H1 (cell line): ENCODE measurements at regions not wholly inside any gene's neighbourhood (a gene's known extent, or its start where the extent isn't known, plus 50 kb on each side); places are given as distances from the start of the nearest gene placed in this dataset.

ENCODE experiments used
- CTCF ChIA-PET: fragments of 300-600 bp; sonication (Branson Sonifier 250); formaldehyde crosslinking; loops from one replicate; lab custom pipeline; 2021; ENCODE audit not compliant: partially characterized antibody; lab: Charles Lee
- POLR2A ChIA-PET: fragments of 300-600 bp; sonication (Branson Sonifier 250); formaldehyde crosslinking; loops from one replicate; lab custom pipeline; 2021; ENCODE audit warnings: inconsistent platforms; ENCODE audit not compliant: partially characterized antibody; lab: Charles Lee
- DNase-seq, 2 experiments: peaks; one replicate each; pipeline versions ENCODE4 v3.0.0 to v3.0.0-alpha.2; 2010 to 2022; ENCODE audit warnings: low spot score in 2 of 2, low read depth in 1 of 2, mixed read lengths in 1 of 2
- FAIRE-seq: peaks from 2 replicates; lab custom pipeline; 2011; peaks lifted over from hg19 to GRCh38; lab: Jason Lieb, UNC
- H2AFZ ChIP-seq: 2 replicates; pipeline ENCODE4 v1.8.1; 2012; ENCODE audit warnings: low read length, inconsistent platforms
- H2AK5ac ChIP-seq: 2 replicates; pipeline ENCODE4 v1.6.1; 2013; ENCODE audit warnings: low read depth, low read length
- H2BK120ac ChIP-seq: replicated peaks from 2 replicates; pipeline ENCODE3; 2013; ENCODE audit warnings: low read depth, low read length, inconsistent platforms
- H2BK12ac ChIP-seq: 2 replicates; pipeline ENCODE4 v1.6.1; 2013; ENCODE audit warnings: low read depth, low read length
- H2BK15ac ChIP-seq: 2 replicates; pipeline ENCODE4 v1.6.1; 2013; ENCODE audit warnings: low read length
- H2BK20ac ChIP-seq: 2 replicates; pipeline ENCODE4 v1.6.1; 2013; ENCODE audit warnings: low read length
- H2BK5ac ChIP-seq: 2 replicates; pipeline ENCODE4 v1.6.1; 2013; ENCODE audit warnings: low read depth, low read length
- H3K14ac ChIP-seq: 2 replicates; pipeline ENCODE4 v1.6.1; 2013; ENCODE audit warnings: inconsistent platforms; ENCODE audit not compliant: insufficient read length
- H3K18ac ChIP-seq: 2 replicates; pipeline ENCODE4 v1.6.1; 2013; ENCODE audit warnings: low read length; ENCODE audit errors: extremely low read depth
- H3K23ac ChIP-seq: 2 replicates; pipeline ENCODE4 v1.6.1; 2013; ENCODE audit warnings: inconsistent platforms; ENCODE audit not compliant: insufficient read length
- H3K23me2 ChIP-seq: 2 replicates; pipeline ENCODE4 v1.6.1; 2013; ENCODE audit warnings: low read depth, low read length
- H3K27ac ChIP-seq: 2 replicates; pipeline ENCODE4 v1.6.1; 2011; ENCODE audit warnings: low read depth, low read length, inconsistent platforms
- H3K27me3 ChIP-seq, 4 experiments: replicated peaks in 1 of 4; 1 replicate in 1 of 4; 2 replicates in 3 of 4; pipeline versions ENCODE4 v1.6.1 to v1.8.1; 2011 to 2013; ENCODE audit warnings: low read length in 3 of 4, mild to moderate bottlenecking in 3 of 4, inconsistent platforms in 2 of 4, mixed read lengths in 2 of 4, moderate library complexity in 1 of 4; ENCODE audit not compliant: control insufficient read depth in 3 of 4, insufficient read depth in 3 of 4; ENCODE audit errors: extremely low read depth in 1 of 4
- H3K36me3 ChIP-seq, 4 experiments: 2 replicates each; pipeline versions ENCODE4 v1.6.1 to v1.8.1; 2011 to 2013; ENCODE audit warnings: mild to moderate bottlenecking in 4 of 4, low read length in 3 of 4, moderate library complexity in 2 of 4, control low read depth in 1 of 4, inconsistent platforms in 1 of 4; ENCODE audit not compliant: insufficient read depth in 4 of 4, control insufficient read depth in 2 of 4
- H3K4ac ChIP-seq: replicated peaks from 2 replicates; pipeline ENCODE3; 2013; ENCODE audit warnings: low read length, low read depth, mixed read lengths, inconsistent platforms; ENCODE audit not compliant: insufficient read length
- H3K4me1 ChIP-seq, 4 experiments: replicated peaks in 1 of 4; 1 replicate in 1 of 4; 2 replicates in 3 of 4; pipeline versions ENCODE4 v1.6.1 to v1.8.1; 2011 to 2013; ENCODE audit warnings: low read length in 3 of 4, inconsistent platforms in 2 of 4, mixed read lengths in 1 of 4; ENCODE audit not compliant: insufficient read depth in 4 of 4, control insufficient read depth in 3 of 4
- H3K4me2 ChIP-seq, 2 experiments: 2 replicates each; pipeline versions ENCODE4 v1.6.1 to v1.8.1; 2011 to 2013; ENCODE audit warnings: low read depth in 2 of 2, low read length in 2 of 2, control low read depth in 1 of 2, inconsistent platforms in 1 of 2, mild to moderate bottlenecking in 1 of 2; ENCODE audit not compliant: insufficient read depth in 1 of 2
- H3K4me3 ChIP-seq, 4 experiments: fragments of 200-600, 300-600 bp in 1 of 4; sonication (generic), shearing (Covaris generic), sonication (Bioruptor Twin) in 1 of 4; 2 replicates each; pipeline versions ENCODE4 v1.5.1 to v1.8.1; 2011 to 2016; ENCODE audit warnings: low read length in 4 of 4, low read depth in 3 of 4, control low read depth in 2 of 4, inconsistent platforms in 2 of 4, mild to moderate bottlenecking in 2 of 4, mixed read lengths in 1 of 4, moderate library complexity in 1 of 4; ENCODE audit not compliant: insufficient read depth in 2 of 4; ENCODE audit errors: extremely low read depth in 1 of 4
- H3K56ac ChIP-seq: replicated peaks from 2 replicates; pipeline ENCODE3; 2013; ENCODE audit warnings: low read depth, mild to moderate bottlenecking, mixed read lengths, low read length, inconsistent platforms; ENCODE audit not compliant: insufficient read length
- H3K79me1 ChIP-seq: 2 replicates; pipeline ENCODE4 v1.6.1; 2013; ENCODE audit warnings: low read depth, low read length, control low read depth
- H3K79me2 ChIP-seq, 2 experiments: 2 replicates each; pipeline versions ENCODE4 v1.6.1 to v1.8.1; 2012 to 2013; ENCODE audit warnings: low read length in 2 of 2, mild to moderate bottlenecking in 2 of 2, inconsistent platforms in 1 of 2; ENCODE audit not compliant: insufficient read depth in 2 of 2, control insufficient read depth in 1 of 2
- H3K9ac ChIP-seq, 4 experiments: replicated peaks in 1 of 4; 1 replicate in 1 of 4; 2 replicates in 3 of 4; pipeline versions ENCODE4 v1.6.1 to v1.8.1; 2011 to 2013; ENCODE audit warnings: low read depth in 3 of 4, low read length in 3 of 4, control low read depth in 2 of 4, mild to moderate bottlenecking in 2 of 4, moderate library complexity in 2 of 4, inconsistent platforms in 1 of 4; ENCODE audit errors: extremely low read depth in 1 of 4
- H3K9me3 ChIP-seq, 2 experiments: 2 replicates each; pipeline versions ENCODE4 v1.6.1 to v1.8.1; 2012 to 2013; ENCODE audit warnings: mild to moderate bottlenecking in 2 of 2, moderate library complexity in 2 of 2, control low read depth in 1 of 2, inconsistent platforms in 1 of 2, low read depth in 1 of 2, low read length in 1 of 2, mixed read lengths in 1 of 2; ENCODE audit not compliant: insufficient read depth in 2 of 2
- H4K20me1 ChIP-seq, 2 experiments: replicated peaks in 1 of 2; 2 replicates each; pipeline versions ENCODE3 to v1.8.1; 2011 to 2013; ENCODE audit warnings: inconsistent platforms in 2 of 2, low read length in 2 of 2, mild to moderate bottlenecking in 1 of 2; ENCODE audit not compliant: insufficient read depth in 2 of 2, control insufficient read depth in 1 of 2
- H4K5ac ChIP-seq: 2 replicates; pipeline ENCODE4 v1.6.1; 2013; ENCODE audit warnings: low read length, low read depth, mixed read lengths, inconsistent platforms; ENCODE audit not compliant: insufficient read length
- H4K8ac ChIP-seq: 2 replicates; pipeline ENCODE4 v1.8.0; 2013; ENCODE audit warnings: mild to moderate bottlenecking, moderate library complexity, low read length, inconsistent platforms; ENCODE audit not compliant: insufficient read depth; ENCODE audit errors: extremely low read depth
- H4K91ac ChIP-seq: replicated peaks from 2 replicates; pipeline ENCODE3; 2013; ENCODE audit warnings: low read length, mixed read lengths, inconsistent platforms; ENCODE audit not compliant: insufficient read length
- ASH2L ChIP-seq: fragments of 200-600, 300-600 bp; sonication (generic); IDR thresholded peaks from one replicate; pipeline ENCODE4 v1.7.1; 2017; ENCODE audit warnings: low read length
- BACH1 ChIP-seq: IDR thresholded peaks from 2 replicates; pipeline ENCODE4 v1.6.1; 2012; ENCODE audit warnings: low read length, improper control_type of control experiment
- BCL11A ChIP-seq, 2 experiments: IDR thresholded peaks; one replicate each; pipeline ENCODE4 v1.6.1; 2011; ENCODE audit warnings: low read depth in 2 of 2, low read length in 2 of 2, mild to moderate bottlenecking in 2 of 2
- CBX5 ChIP-seq: fragments of 300-800, 300-1000 bp; sonication (generic); IDR thresholded peaks from 2 replicates; pipeline ENCODE4 v1.7.1; 2016; ENCODE audit warnings: antibody characterized with exemption, low read length, low read depth
- CHD2 ChIP-seq: IDR thresholded peaks from 2 replicates; pipeline ENCODE4 v1.6.1; 2012; ENCODE audit warnings: low read length, improper control_type of control experiment
- RXRA ChIP-seq: IDR thresholded peaks from 2 replicates; pipeline ENCODE4 v1.6.1; 2011; ENCODE audit warnings: low read depth, mild to moderate bottlenecking, low read length, moderate library complexity; ENCODE audit not compliant: insufficient read depth
- TAF1 ChIP-seq: IDR thresholded peaks from 2 replicates; pipeline ENCODE4 v1.6.1; 2011; ENCODE audit warnings: mild to moderate bottlenecking, low read depth, low read length
- TBP ChIP-seq: IDR thresholded peaks from 2 replicates; pipeline ENCODE4 v1.6.1; 2011; ENCODE audit warnings: low read depth, low read length, improper control_type of control experiment
- ZNF274 ChIP-seq: IDR thresholded peaks from 2 replicates; pipeline ENCODE4 v1.7.0; 2012; ENCODE audit warnings: low read length, borderline replicate concordance; ENCODE audit errors: extremely low read depth
- WGBS, 2 experiments: shearing (Covaris generic) in 1 of 2; methylation state at CpG; one replicate each; pipeline versions ENCODE4 v1.1.6 to v1.1.7; 2013 to 2015; ENCODE audit warnings: low lambda C conversion rate in 2 of 2, mixed read lengths in 2 of 2, inconsistent platforms in 1 of 2, low coverage in 1 of 2, missing lambda C conversion rate in 1 of 2; ENCODE audit not compliant: insufficient replicate concordance in 2 of 2, insufficient coverage in 1 of 2, insufficient read length in 1 of 2; ENCODE audit errors: extremely low coverage in 1 of 2, missing lambda C conversion rate in 1 of 2; 5-methylcytosine and 5-hydroxymethylcytosine counted together

- Histone ChIP-seq H2AFZ (no peak overlapping the region), H3K27ac (no peak overlapping the region), H4K8ac (no peak overlapping the region), H4K91ac (no peak overlapping the region), H3K9me3 (no peaks in the 10 kb centered on the region), H3K9ac (no peak overlapping the region), H3K79me2 (no peaks in the 10 kb centered on the region), H2BK12ac (no peak overlapping the region), H2BK20ac (no peak overlapping the region), H3K4me1 (peaks cover 0 to 14% (median 0%) of the 10 kb centered on the region in 4 experiments; a peak in 3 of 7 replicates), H3K18ac (no peak overlapping the region), H3K79me1 (no peaks in the 10 kb centered on the region), H2BK15ac (no peak overlapping the region), H2BK5ac (no peak overlapping the region), H4K5ac (no peak overlapping the region), H3K23me2 (no peaks in the 10 kb centered on the region), H3K4me2 (no peak overlapping the region), H2BK120ac (no peak overlapping the region), H4K20me1 (no peaks in the 10 kb centered on the region), H3K27me3 (no peaks in the 10 kb centered on the region), H3K36me3 (no peaks in the 10 kb centered on the region), H3K4me3 (no peak overlapping the region), H3K23ac (no peak overlapping the region), H2AK5ac (no peak overlapping the region), H3K14ac (no peak overlapping the region), H3K4ac (no peak overlapping the region), H3K56ac (no peak overlapping the region)
- POLR2A ChIA-PET = no interaction called here
- FAIRE-seq (no peak), DNase-seq (no peak)
- CTCF ChIA-PET = no interaction called here
- 82% methylated on average over 6 of the region's 6 CpGs; no CpG with 5 or more reads in 1 of the 2 experiments for WGBS, 2 experiments
- no peak for TF ChIP-seq TBP
- no peak for TF ChIP-seq CBX5
- TF ChIP-seq TAF1 = no peak
- no peak for TF ChIP-seq BACH1
- TF ChIP-seq RXRA = no peak
- TF ChIP-seq BCL11A (IDR thresholded peaks at IDR 0.05; ENCODE audit: low read depth in 2 of 2, low read length in 2 of 2) = no peak
- TF ChIP-seq ZNF274 = no peak
- no peak for TF ChIP-seq CHD2
- no peak for TF ChIP-seq ASH2L
These were observed 82.3 kb downstream of the AQP4 start for GRCh38 chr18:26783170-26783569.
